ENCODE measurements at regions not wholly inside any gene's neighbourhood (a gene's known extent, or its start where the extent isn't known, plus 50 kb on each side); places are given as distances from the start of the nearest gene placed in this dataset.

GRCh38 chr4:31803526-31804195 is 1083.5 kb downstream of the PCDH7 start:
- TF ChIP-seq, protein P1, sequence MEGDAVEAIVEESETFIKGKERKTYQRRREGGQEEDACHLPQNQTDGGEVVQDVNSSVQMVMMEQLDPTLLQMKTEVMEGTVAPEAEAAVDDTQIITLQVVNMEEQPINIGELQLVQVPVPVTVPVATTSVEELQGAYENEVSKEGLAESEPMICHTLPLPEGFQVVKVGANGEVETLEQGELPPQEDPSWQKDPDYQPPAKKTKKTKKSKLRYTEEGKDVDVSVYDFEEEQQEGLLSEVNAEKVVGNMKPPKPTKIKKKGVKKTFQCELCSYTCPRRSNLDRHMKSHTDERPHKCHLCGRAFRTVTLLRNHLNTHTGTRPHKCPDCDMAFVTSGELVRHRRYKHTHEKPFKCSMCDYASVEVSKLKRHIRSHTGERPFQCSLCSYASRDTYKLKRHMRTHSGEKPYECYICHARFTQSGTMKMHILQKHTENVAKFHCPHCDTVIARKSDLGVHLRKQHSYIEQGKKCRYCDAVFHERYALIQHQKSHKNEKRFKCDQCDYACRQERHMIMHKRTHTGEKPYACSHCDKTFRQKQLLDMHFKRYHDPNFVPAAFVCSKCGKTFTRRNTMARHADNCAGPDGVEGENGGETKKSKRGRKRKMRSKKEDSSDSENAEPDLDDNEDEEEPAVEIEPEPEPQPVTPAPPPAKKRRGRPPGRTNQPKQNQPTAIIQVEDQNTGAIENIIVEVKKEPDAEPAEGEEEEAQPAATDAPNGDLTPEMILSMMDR (IDR thresholded peaks at IDR 0.05), result no peak
- TF ChIP-seq POLR2AphosphoS5 (IDR thresholded peaks at IDR 0.05) (no peak), EP300 (IDR thresholded peaks at IDR 0.05) (no peak)

Data from stomach (tissue), 4 donors.